Right lung (tissue), 2 donors: ENCODE measurements at regions not wholly inside any gene's neighbourhood (a gene's known extent, or its start where the extent isn't known, plus 50 kb on each side); places are given as distances from the start of the nearest gene placed in this dataset.

Source experiments
- DNase-seq, 2 donors: peaks; one replicate each; pipeline ENCODE4 v3.0.0-alpha.2; 2013

GRCh38 chr10:90975096-90975495, 54.2 kb upstream of the ANKRD1 start:
- DNase-seq = no peak

GRCh38 chr10:90977162-90977854, 56.4 kb upstream of the ANKRD1 start:
- no peak for DNase-seq

GRCh38 chr10:90977855-90978486, 57.1 kb upstream of the ANKRD1 start:
- no peak for DNase-seq

GRCh38 chr10:90982406-90983008, 61.6 kb upstream of the ANKRD1 start:
- DNase-seq = no peak

GRCh38 chr10:90983914-90984549, 63.1 kb upstream of the ANKRD1 start:
- no peak for DNase-seq

- no peak for DNase-seq
Observed at GRCh38 chr10:90984898-90985297, 64.0 kb upstream of the ANKRD1 start.

GRCh38 chr10:90985321-90985933, 64.5 kb upstream of the ANKRD1 start:
- DNase-seq = no peak

GRCh38 chr10:90986136-90986760, 65.4 kb upstream of the ANKRD1 start:
- DNase-seq = no peak

- no peak for DNase-seq
Observed at GRCh38 chr10:90986870-90987269, 66.0 kb upstream of the ANKRD1 start.

- no peak for DNase-seq
Observed at GRCh38 chr10:90987383-90987782, 66.5 kb upstream of the ANKRD1 start.

- DNase-seq = no peak
Observed at GRCh38 chr10:90988024-90988423, 67.1 kb upstream of the ANKRD1 start.

- no peak for DNase-seq
Observed at GRCh38 chr10:90988802-90989201, 67.9 kb upstream of the ANKRD1 start.

- no peak for DNase-seq
Observed at GRCh38 chr10:90989378-90989777, 68.5 kb upstream of the ANKRD1 start.

GRCh38 chr10:90992462-90992861, 71.6 kb upstream of the ANKRD1 start:
- DNase-seq = no peak

GRCh38 chr10:90993340-90993739, 72.5 kb upstream of the ANKRD1 start:
- DNase-seq = no peak

- no peak for DNase-seq
Observed at GRCh38 chr10:90997670-90998069, 76.8 kb upstream of the ANKRD1 start.

- no peak for DNase-seq
Observed at GRCh38 chr10:90998733-90999511, 78.0 kb upstream of the ANKRD1 start.

GRCh38 chr10:90999512-91000172, 78.8 kb upstream of the ANKRD1 start:
- no peak for DNase-seq

- DNase-seq = no peak
Observed at GRCh38 chr10:91000470-91000869, 79.6 kb upstream of the ANKRD1 start.

- no peak for DNase-seq
Observed at GRCh38 chr10:91000985-91001384, 80.1 kb upstream of the ANKRD1 start.

GRCh38 chr10:91002656-91003055, 81.8 kb upstream of the ANKRD1 start:
- no peak for DNase-seq
